HCT116 (cell line): ENCODE measurements at regions not wholly inside any gene's neighbourhood (a gene's known extent, or its start where the extent isn't known, plus 50 kb on each side); places are given as distances from the start of the nearest gene placed in this dataset.

Source experiments
- ATF3 ChIP-seq: IDR thresholded peaks from 2 replicates; pipeline ENCODE4 v1.6.1; 2012
- CTCF ChIP-seq, 3 experiments: fragments of 200-600 bp in 1 of 3; sonication (generic) in 1 of 3; IDR thresholded peaks in 2 of 3; conservative IDR thresholded peaks in 1 of 3; 2 replicates each; pipeline ENCODE4 v1.5.1; 2012 to 2017; ENCODE audit warnings: low read depth in 2 of 3, low read length in 2 of 3, antibody characterized with exemption in 1 of 3, borderline replicate concordance in 1 of 3, control low read depth in 1 of 3, mild to moderate bottlenecking in 1 of 3, mixed read lengths in 1 of 3, mixed run types in 1 of 3, moderate library complexity in 1 of 3; ENCODE audit not compliant: insufficient read depth in 1 of 3
- EZH2 ChIP-seq: fragments of 200-600 bp; sonication (generic); IDR thresholded peaks from 2 replicates; pipeline ENCODE4 v1.6.1; 2017; ENCODE audit warnings: antibody characterized with exemption, mixed run types
- FOSL1 ChIP-seq: IDR thresholded peaks from 2 replicates; pipeline ENCODE4 v1.6.1; 2012; ENCODE audit warnings: low read depth
- POLR2A ChIP-seq: IDR thresholded peaks from 2 replicates; pipeline ENCODE4 v1.7.0; 2011; ENCODE audit warnings: borderline replicate concordance; ENCODE audit not compliant: insufficient read depth, insufficient read length; ENCODE audit errors: extremely low read depth
- POLR2AphosphoS5 ChIP-seq: IDR thresholded peaks from 2 replicates; pipeline ENCODE4 v1.6.1; 2011; ENCODE audit warnings: mild to moderate bottlenecking, low read depth, low read length, moderate library complexity
- RAD21 ChIP-seq: IDR thresholded peaks from 2 replicates; pipeline ENCODE4 v1.6.1; 2012; ENCODE audit warnings: low read depth, mild to moderate bottlenecking
- SIN3A ChIP-seq: IDR thresholded peaks from 2 replicates; pipeline ENCODE4 v1.6.1; 2012; ENCODE audit warnings: low read depth
- ZFX ChIP-seq: fragments of 450-650 bp; IDR thresholded peaks from 2 replicates; pipeline ENCODE4 v1.6.1; 2017

GRCh38 chr7:67900456-67900855, 903.8 kb downstream of the TYW1 start:
- TF ChIP-seq SIN3A, result no peak
- TF ChIP-seq POLR2AphosphoS5, result no peak
- TF ChIP-seq CTCF (IDR thresholded peaks at IDR 0.05 in 2 of 3, conservative IDR thresholded peaks at IDR 0.05 in 1 of 3; ENCODE audit: borderline replicate concordance in 1 of 3, insufficient read depth in 1 of 3, low read depth in 2 of 3, low read length in 2 of 3), result no peak
- no peak for TF ChIP-seq POLR2A
- no peak for TF ChIP-seq EZH2
- no peak for TF ChIP-seq ZFX
- TF ChIP-seq RAD21, result no peak
- TF ChIP-seq FOSL1, result no peak
- no peak for TF ChIP-seq ATF3
